H4 (cell line): ENCODE measurements at regions not wholly inside any gene's neighbourhood (a gene's known extent, or its start where the extent isn't known, plus 50 kb on each side); places are given as distances from the start of the nearest gene placed in this dataset.
"Not testable (repeated sequence)": the region's sequence is repeated elsewhere in the genome, so short reads cannot be mapped to it uniquely, and the experiment has no call there.

Source experiments
- DNase-seq: peaks from one replicate; pipeline ENCODE4 v3.0.0-alpha.2; 2015; ENCODE audit warnings: low spot score

DNA sequence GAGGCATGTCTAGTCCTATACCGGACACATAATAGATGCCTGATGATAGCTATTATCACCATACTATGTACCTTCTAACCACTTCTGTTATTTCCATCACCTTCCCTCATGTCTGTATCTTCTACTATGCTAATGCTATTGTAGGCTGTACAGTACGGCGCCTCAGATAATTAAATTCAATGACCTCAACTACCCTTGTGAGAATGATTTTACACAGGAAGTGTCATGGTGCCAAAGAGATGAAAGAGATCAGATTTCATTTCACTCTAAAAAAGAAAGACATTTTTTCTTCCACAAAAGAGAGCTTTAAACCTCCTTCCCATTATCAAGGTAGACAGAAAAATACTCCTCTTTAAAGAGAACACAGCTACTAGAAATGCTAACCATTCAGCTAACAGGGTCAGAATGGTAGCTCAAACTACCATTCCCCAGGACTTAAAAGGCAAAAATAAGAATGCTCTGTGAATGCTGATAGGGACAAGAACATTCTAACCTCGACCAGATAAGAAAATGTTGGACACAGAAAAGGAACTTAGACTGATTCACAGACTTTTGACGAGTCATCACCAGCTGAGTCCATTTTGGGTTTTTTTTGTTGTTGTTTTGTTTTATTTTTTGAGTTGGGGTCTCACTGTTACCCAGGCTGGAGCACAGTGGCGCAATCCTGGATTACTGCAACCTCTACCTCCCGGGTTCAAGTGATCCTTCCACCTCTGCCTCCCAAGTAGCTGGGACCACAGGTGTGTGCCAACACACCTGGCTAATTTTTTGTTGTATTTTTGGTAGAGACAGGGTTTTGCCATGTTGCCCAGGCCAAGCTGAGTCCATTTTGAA lies 99.2 kb upstream of the RAPGEF2 start:
- DNase-seq, result peak; percentile 60

GRCh38 chr4:159006202-159006601 lies 96.7 kb upstream of the RAPGEF2 start:
- peak; percentile 72 for DNase-seq

GRCh38 chr4:159008671-159009070 lies 94.2 kb upstream of the RAPGEF2 start:
- no peak for DNase-seq

- peak; percentile 27 for DNase-seq
These were observed 93.4 kb upstream of the RAPGEF2 start for GRCh38 chr4:159009521-159009920.

DNA sequence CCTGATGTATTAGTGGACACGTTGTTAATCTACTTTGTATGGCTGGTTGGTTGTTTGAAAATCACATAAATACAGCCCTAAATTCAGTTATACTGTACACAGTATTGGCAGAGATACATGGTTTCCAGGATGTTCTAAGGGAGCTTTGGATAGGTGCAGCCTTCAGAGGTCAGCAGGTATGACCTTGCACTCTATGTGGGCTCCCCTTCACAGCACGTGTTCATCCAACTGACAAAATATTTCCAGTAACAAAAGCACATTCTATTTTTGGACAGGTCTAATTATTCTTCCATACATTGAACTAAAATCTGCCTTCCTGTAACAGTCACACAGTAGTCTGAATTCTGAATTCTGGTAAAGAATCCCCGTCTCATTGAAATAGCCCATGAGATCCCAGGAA lies 92.8 kb upstream of the RAPGEF2 start:
- DNase-seq, result no peak

DNA sequence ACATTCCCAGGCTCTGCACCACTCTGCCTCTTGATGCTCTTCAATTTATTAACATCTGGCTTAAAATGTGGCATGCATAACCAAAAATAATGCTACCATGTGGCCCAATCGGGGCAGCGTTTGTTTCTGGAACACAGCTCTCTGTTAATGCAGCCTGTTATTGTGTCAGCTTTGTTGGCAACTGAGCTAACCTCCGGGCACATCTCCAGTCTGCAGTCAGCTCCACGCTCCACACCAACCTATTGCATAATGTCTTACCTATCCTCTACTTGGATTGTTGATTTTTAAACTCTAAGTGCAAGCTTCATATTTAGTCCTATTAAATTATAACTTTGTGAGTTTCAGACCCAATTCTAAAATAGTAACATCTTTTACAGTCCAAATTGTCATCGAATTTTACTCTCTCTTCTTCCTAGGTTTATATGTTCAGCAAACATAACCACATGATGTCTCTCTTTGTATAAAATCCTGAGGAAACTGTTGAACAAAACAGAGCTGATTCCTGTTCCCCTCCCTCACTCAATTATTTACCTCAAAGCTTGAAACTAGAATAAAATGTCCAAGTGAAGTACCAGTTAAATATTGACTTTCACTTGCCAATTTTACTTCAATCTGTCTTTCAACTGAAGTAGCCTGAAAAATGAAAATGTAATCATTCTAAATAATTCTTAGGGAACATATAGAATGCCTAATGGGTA lies 92.2 kb upstream of the RAPGEF2 start:
- DNase-seq, result peak; percentile 68

DNA sequence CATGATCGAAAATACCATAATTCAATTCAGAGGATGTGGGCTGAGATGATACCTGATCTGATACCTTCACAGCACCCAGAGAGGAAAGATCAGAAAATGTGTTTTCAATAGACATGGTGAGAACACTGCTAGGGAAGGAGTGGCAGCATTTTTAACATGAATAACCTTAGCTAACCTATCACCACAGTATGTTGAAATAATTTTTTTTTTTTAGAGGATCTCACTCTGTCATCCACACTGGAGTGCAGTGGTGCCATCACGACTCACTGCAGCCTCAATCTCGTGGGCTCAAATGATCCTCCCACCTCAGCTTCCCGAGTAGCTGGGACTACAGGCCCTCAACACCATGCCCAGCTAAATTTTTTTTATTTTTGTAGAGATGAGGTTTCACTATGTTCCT lies 90.5 kb upstream of the RAPGEF2 start:
- no peak for DNase-seq

GRCh38 chr4:159013692-159014091 lies 89.2 kb upstream of the RAPGEF2 start:
- no peak for DNase-seq

DNA sequence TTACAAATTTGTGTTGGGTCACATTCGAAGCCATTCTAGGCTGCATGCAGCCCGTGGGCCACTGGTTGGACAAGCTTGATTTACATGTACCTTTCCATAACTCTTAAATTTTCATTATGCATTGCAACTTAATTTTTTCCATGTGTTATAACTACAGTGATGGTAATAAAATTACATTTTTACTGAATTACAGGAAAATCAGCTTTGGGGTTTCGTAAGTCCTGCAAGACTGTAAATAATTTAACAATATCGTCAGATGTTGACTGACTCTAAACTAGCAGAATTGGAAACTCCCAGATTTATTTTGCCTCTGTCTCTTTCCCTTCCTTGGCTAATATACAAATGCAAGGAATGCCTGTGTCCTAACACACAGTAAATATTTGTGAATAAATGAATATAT lies 88.0 kb upstream of the RAPGEF2 start:
- DNase-seq, result no peak

DNA sequence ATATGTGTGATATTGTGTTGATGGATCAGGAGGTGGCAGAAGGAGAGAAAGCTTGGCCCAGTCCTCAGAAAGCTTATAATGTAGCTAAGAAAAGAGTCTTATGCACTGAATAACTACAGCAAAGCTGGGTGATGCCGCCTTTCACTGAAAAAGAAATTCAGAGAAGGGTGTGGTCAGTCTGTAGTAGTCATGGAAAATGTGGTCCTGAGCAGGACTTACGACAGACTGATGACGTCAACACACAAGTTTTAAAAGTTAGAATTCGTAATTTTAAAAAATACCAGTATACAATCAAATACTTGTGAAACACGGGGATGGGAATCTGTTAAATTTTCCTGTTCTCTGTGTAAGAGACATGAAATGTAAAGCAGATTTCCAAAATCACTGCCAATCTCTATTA lies 87.0 kb upstream of the RAPGEF2 start:
- no peak for DNase-seq

GRCh38 chr4:159016593-159017024 lies 86.3 kb upstream of the RAPGEF2 start:
- no peak for DNase-seq

DNA sequence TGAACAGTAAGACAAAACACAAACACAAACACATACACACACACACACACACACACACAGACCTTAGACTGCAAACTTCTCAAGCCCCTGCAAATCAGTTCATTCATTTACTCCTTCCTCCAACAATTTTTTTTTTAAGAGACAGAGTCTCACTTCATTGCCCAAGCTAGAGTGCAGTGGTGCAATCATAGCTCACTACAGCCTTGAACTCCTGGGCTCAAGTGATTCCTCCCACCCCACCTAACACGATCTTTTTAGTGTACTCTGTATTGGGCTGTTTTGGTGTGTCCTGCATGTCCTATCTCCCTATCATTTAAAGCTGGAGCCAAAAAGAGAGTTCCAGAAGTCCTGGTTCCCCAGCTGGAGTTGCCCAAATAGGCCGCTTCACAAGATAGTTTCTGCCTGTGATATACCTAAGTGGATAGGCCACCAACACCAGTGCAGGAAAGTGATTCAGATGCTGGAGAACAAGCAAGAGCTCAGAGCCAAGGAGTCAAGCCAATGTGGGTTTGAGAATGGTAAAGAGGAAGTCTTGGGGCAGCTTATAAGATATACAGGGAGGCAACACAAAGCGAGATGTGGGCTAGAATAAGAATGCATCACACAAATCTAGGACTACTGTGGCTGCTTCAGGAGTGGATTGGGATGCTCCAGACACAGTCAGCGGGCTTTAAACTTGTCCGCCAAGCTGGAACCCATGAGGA lies 85.4 kb upstream of the RAPGEF2 start:
- no peak for DNase-seq

DNA sequence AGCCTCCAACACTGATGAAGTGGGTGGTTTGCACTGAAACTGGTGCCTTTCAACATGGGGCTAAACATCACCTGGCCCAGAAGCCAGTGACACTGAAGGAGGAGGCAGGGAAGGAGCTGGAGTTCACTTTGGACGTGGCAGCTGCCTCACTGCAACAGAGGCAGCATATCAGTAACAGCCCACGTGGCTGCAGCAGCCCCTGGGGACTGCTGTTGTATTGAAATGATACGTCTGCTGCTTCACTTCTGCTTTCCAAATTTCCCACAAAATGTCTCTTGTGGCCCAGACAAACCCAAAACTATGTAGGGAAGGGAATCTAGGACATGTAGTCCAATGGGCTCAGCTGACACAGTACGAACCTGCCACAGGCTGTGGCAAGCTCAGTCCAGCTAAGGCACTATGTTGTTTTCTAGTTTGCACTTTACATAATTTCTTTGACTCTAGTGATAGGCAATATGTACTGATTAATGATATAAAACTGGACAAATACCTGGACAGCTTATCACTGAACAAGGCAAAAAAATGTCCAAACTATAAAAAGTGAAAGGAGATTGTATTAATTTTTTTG lies 84.7 kb upstream of the RAPGEF2 start:
- DNase-seq, result no peak

GRCh38 chr4:159019356-159019755 lies 83.5 kb upstream of the RAPGEF2 start:
- DNase-seq, result no peak

GRCh38 chr4:159021597-159022385 lies 81.1 kb upstream of the RAPGEF2 start:
- DNase-seq, result no peak

DNA sequence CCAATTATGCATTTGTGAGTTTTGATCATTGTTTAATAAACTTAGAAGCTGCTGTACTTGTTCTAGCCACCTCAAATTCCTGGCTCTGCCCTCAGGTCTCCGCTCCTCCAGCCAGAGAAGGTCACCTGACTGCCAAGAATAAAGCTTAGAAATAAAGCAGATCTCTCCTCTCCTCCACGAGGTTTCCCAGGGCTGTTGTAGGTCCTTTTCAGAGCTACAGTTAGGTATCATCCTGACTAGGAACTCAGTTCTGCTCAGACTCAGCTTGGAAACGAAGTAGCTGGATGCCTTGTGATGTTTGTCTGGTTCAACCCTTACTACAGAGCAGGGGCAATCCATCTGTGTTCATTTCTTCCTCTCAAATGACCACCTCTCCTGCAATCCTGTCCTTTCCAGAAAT lies 79.1 kb upstream of the RAPGEF2 start:
- DNase-seq, result no peak

DNA sequence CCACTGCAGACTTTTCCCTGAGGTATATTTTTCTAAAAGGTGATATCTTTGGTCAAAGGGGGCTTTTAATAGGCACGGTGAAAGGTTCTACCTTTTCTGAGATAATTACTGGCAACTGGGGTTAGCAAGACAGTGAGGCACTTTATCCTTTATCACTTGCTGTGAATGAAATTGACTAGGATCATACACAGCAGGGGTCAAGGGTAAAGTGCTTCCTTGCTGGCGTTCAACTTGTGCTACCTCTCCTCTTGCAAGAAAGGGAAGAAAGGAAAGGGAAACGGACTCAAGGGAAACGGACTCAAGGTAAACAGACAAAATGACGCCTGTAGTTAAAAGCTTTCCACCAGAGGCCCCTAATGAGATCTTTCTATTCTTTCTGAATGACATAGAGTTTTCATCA lies 78.6 kb upstream of the RAPGEF2 start:
- no peak for DNase-seq

DNA sequence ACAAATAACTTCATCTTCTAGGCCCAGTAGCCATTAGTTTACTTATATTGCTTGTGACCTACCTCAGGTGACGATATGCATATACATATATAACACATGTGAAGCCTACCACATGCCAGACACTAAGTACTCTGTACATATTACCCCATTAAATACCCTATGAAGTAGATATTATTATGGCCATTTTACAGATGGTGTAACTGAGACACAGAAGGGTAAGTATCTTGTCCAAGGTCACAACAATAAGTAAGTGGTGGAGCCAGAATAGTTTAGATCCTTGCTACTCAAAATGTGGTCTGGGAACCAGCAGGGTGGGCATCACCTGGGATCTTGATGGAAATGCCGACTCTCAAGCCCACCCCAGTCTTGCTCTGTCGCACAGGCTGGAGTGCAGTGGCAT lies 78.1 kb upstream of the RAPGEF2 start:
- DNase-seq, result no peak

DNA sequence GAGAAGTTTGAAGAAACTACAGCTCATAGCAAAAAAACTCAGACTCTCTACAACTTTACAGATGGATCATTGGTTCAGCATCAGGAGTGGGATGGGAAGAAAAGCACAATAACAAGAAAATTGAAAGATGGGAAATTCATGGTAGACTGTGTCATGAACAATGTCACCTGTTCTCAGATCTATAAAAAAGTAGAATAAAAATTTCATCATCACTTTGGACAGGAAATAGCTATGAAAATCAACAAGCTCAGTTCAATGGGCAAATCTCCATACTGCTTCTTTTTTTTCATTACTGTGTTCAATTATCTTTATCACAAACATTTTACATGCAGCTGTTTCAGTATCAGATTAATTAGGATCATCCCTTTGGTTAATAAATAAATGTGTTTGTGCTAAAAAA lies 76.5 kb upstream of the RAPGEF2 start:
- no peak for DNase-seq

- no peak for DNase-seq
These were observed 75.3 kb upstream of the RAPGEF2 start for GRCh38 chr4:159027535-159027934.

GRCh38 chr4:159029481-159029880 lies 73.4 kb upstream of the RAPGEF2 start:
- DNase-seq, result no peak

GRCh38 chr4:159030297-159030696 lies 72.6 kb upstream of the RAPGEF2 start:
- not testable (repeated sequence) for DNase-seq
